ENCODE measurements at regions not wholly inside any gene's neighbourhood (a gene's known extent, or its start where the extent isn't known, plus 50 kb on each side); places are given as distances from the start of the nearest gene placed in this dataset.

DNA sequence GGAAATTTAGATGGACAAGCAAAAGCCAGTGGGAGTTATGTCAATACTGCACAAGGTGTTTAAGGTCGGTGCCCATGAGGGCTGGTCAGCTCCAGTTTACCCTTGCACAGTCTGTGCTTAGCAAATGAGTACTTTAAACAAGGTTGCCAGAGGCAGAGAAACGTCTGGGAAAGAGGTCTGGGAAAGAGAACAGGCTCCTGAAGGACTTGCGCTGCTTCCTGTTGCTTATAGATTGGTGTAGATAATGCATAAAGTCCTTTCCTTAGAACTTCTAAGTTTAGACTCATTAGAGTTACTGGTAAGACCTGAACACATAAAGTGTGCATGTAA is 162.6 kb upstream of the P2RY1 start (continued):
- TF ChIP-seq, protein P1, sequence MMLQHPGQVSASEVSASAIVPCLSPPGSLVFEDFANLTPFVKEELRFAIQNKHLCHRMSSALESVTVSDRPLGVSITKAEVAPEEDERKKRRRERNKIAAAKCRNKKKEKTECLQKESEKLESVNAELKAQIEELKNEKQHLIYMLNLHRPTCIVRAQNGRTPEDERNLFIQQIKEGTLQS (IDR thresholded peaks at IDR 0.05) = no peak
- TF ChIP-seq SP1 (IDR thresholded peaks at IDR 0.05; ENCODE audit: low read depth) (no peak), POLR2AphosphoS5 (IDR thresholded peaks at IDR 0.05; ENCODE audit: low read depth, low read length) (no peak)
- TF ChIP-seq, protein P2, sequence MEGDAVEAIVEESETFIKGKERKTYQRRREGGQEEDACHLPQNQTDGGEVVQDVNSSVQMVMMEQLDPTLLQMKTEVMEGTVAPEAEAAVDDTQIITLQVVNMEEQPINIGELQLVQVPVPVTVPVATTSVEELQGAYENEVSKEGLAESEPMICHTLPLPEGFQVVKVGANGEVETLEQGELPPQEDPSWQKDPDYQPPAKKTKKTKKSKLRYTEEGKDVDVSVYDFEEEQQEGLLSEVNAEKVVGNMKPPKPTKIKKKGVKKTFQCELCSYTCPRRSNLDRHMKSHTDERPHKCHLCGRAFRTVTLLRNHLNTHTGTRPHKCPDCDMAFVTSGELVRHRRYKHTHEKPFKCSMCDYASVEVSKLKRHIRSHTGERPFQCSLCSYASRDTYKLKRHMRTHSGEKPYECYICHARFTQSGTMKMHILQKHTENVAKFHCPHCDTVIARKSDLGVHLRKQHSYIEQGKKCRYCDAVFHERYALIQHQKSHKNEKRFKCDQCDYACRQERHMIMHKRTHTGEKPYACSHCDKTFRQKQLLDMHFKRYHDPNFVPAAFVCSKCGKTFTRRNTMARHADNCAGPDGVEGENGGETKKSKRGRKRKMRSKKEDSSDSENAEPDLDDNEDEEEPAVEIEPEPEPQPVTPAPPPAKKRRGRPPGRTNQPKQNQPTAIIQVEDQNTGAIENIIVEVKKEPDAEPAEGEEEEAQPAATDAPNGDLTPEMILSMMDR (IDR thresholded peaks at IDR 0.05 in 2 of 3, conservative IDR thresholded peaks at IDR 0.05 in 1 of 3; ENCODE audit: borderline replicate concordance in 1 of 3, insufficient read depth in 1 of 3, low read depth in 2 of 3, low read length in 2 of 3) = no peak

DNA sequence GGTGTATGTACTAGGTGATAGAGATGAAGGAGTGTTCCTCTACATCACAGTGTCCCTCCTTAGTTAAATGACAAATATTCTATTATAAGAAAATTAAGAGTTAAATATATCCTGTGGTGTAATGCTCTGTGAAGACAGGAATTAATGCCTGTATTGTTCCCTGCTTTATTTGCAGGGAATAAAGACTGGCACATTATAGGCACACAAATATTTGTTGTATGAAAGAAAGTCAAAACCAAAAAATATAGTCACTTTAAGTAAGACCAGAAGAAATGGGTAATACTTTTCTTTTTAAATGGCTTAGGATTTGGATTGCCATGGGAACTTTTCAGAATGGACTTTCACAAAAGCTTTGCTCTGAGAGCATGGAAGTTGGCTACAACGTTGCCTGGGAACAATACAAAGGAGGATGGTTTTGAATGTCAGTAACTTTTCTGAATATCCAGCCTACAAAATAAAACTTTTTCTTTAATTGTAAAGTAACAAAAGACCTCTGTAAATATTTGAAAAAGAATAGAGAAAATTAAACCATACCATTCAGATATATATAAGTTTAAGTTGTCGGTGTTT is 158.0 kb upstream of the P2RY1 start:
- Histone ChIP-seq H3K9me3 (ENCODE audit: control insufficient read depth in 1 of 2, insufficient read depth in 1 of 2, low read depth in 1 of 2, low read length in 2 of 2) (no peaks in the 10 kb centered on the region), H3K27me3 (ENCODE audit: insufficient read depth, low read length) (no peaks in the 10 kb centered on the region), H3K4me1 (ENCODE audit: control insufficient read depth in 1 of 2, insufficient read depth in 2 of 2, low read length in 2 of 2) (no peaks in the 10 kb centered on the region), H3K36me3 (ENCODE audit: control insufficient read depth in 1 of 2, insufficient read depth in 2 of 2, low read length in 2 of 2) (no peaks in the 10 kb centered on the region), H3K4me3 (replicated peaks in 1 of 2; ENCODE audit: low read depth in 1 of 2, low read length in 2 of 2) (no peak overlapping the region), H3K4me2 (ENCODE audit: low read length) (no peak overlapping the region), H2AFZ (ENCODE audit: low read depth, low read length, poor library complexity, severe bottlenecking) (no peak overlapping the region), H3K79me2 (ENCODE audit: insufficient read depth, low read length) (no peaks in the 10 kb centered on the region), H3K9ac (ENCODE audit: low read length) (no peak overlapping the region), H4K20me1 (ENCODE audit: insufficient read depth) (no peaks in the 10 kb centered on the region), H3K9me2 (ENCODE audit: insufficient read depth) (0 out of 2 replicates have a peak, but pooled peaks cover 2% of the 10 kb centered on the region), H3K27ac (ENCODE audit: low read depth, low read length) (no peak overlapping the region)
- CTCF ChIA-PET = no interaction called here
- RAD21 ChIA-PET (ENCODE audit: low non-redundant PET in 1 of 2, low total read pairs in 2 of 2, uncharacterized antibody in 2 of 2, unreplicated experiment in 2 of 2) = no interaction called here
- TF ChIP-seq, protein P3, sequence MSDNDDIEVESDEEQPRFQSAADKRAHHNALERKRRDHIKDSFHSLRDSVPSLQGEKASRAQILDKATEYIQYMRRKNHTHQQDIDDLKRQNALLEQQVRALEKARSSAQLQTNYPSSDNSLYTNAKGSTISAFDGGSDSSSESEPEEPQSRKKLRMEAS (IDR thresholded peaks at IDR 0.05) = no peak
- TF ChIP-seq TCF7L2 (IDR thresholded peaks at IDR 0.05; ENCODE audit: borderline replicate concordance, extremely low read depth, insufficient read depth, insufficient read length) (no peak), JUND (IDR thresholded peaks at IDR 0.05) (no peak), ZNF274 (IDR thresholded peaks at IDR 0.05; ENCODE audit: low read depth, low read length) (no peak), EGR1 (IDR thresholded peaks at IDR 0.05; ENCODE audit: low read depth) (no peak), POLR2AphosphoS5 (IDR thresholded peaks at IDR 0.05; ENCODE audit: low read depth, low read length) (no peak)
- TF ChIP-seq, protein P4, sequence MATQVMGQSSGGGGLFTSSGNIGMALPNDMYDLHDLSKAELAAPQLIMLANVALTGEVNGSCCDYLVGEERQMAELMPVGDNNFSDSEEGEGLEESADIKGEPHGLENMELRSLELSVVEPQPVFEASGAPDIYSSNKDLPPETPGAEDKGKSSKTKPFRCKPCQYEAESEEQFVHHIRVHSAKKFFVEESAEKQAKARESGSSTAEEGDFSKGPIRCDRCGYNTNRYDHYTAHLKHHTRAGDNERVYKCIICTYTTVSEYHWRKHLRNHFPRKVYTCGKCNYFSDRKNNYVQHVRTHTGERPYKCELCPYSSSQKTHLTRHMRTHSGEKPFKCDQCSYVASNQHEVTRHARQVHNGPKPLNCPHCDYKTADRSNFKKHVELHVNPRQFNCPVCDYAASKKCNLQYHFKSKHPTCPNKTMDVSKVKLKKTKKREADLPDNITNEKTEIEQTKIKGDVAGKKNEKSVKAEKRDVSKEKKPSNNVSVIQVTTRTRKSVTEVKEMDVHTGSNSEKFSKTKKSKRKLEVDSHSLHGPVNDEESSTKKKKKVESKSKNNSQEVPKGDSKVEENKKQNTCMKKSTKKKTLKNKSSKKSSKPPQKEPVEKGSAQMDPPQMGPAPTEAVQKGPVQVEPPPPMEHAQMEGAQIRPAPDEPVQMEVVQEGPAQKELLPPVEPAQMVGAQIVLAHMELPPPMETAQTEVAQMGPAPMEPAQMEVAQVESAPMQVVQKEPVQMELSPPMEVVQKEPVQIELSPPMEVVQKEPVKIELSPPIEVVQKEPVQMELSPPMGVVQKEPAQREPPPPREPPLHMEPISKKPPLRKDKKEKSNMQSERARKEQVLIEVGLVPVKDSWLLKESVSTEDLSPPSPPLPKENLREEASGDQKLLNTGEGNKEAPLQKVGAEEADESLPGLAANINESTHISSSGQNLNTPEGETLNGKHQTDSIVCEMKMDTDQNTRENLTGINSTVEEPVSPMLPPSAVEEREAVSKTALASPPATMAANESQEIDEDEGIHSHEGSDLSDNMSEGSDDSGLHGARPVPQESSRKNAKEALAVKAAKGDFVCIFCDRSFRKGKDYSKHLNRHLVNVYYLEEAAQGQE (IDR thresholded peaks at IDR 0.05; ENCODE audit: low read depth) = no peak
- TF ChIP-seq, protein P5, sequence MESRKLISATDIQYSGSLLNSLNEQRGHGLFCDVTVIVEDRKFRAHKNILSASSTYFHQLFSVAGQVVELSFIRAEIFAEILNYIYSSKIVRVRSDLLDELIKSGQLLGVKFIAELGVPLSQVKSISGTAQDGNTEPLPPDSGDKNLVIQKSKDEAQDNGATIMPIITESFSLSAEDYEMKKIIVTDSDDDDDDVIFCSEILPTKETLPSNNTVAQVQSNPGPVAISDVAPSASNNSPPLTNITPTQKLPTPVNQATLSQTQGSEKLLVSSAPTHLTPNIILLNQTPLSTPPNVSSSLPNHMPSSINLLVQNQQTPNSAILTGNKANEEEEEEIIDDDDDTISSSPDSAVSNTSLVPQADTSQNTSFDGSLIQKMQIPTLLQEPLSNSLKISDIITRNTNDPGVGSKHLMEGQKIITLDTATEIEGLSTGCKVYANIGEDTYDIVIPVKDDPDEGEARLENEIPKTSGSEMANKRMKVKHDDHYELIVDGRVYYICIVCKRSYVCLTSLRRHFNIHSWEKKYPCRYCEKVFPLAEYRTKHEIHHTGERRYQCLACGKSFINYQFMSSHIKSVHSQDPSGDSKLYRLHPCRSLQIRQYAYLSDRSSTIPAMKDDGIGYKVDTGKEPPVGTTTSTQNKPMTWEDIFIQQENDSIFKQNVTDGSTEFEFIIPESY (IDR thresholded peaks at IDR 0.05; ENCODE audit: extremely low read depth, insufficient replicate concordance, low read length) = no peak
- POLR2A ChIA-PET = no interaction called here
- intact Hi-C loops (cut with micrococcal nuclease) = no loop called here
- ATAC-seq = no peak
- no TSS peak for BruUV-seq (replicated peaks)
- no peak for DNase-seq (ENCODE audit: low read depth, low spot score)
